ENCODE measurements at regions not wholly inside any gene's neighbourhood (a gene's known extent, or its start where the extent isn't known, plus 50 kb on each side); places are given as distances from the start of the nearest gene placed in this dataset.

DNA sequence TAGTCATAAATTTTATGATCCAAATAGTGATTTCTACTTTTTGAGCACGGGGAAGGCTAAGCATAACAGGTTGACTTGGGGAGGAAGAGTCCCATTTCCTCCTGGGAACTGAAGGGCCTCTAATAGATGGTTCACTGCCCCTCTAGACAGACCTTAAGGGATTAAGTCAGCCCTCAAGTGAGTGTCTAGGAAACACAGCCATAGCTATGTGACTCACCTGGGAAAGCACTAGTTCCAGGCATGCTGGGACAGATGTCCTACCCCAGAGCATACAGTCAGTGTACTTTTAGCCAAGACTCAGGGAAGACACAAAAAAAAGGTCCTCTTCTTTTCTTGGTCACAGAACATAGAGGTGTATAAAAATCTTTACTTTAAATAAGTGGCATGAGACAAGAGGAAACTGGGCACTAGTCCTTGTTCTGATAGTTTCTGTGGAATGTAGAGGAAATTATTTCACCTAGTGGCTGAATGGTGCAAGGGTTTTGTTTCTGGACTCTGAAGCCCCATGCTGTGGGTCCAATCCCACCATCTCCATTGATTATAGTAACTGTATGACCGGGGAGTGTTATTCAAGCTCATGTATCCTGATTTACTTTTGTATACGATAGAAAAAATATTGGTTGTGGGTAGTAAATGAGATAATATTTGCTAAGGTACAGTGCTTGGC is 86.0 kb downstream of the NREP start:
- TF ChIP-seq EZH2 (IDR thresholded peaks at IDR 0.05; ENCODE audit: borderline replicate concordance, low read length): no peak
- TF ChIP-seq, protein P1, sequence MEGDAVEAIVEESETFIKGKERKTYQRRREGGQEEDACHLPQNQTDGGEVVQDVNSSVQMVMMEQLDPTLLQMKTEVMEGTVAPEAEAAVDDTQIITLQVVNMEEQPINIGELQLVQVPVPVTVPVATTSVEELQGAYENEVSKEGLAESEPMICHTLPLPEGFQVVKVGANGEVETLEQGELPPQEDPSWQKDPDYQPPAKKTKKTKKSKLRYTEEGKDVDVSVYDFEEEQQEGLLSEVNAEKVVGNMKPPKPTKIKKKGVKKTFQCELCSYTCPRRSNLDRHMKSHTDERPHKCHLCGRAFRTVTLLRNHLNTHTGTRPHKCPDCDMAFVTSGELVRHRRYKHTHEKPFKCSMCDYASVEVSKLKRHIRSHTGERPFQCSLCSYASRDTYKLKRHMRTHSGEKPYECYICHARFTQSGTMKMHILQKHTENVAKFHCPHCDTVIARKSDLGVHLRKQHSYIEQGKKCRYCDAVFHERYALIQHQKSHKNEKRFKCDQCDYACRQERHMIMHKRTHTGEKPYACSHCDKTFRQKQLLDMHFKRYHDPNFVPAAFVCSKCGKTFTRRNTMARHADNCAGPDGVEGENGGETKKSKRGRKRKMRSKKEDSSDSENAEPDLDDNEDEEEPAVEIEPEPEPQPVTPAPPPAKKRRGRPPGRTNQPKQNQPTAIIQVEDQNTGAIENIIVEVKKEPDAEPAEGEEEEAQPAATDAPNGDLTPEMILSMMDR (IDR thresholded peaks at IDR 0.05; ENCODE audit: low read length): peak; percentile 6; the same call in 1 of the 2 replicates

All from OCI-LY1 (cell line).